NOMO-1 (cell line): ENCODE measurements at regions not wholly inside any gene's neighbourhood (a gene's known extent, or its start where the extent isn't known, plus 50 kb on each side); places are given as distances from the start of the nearest gene placed in this dataset.

Source experiments
- DNase-seq, 2 experiments: peaks; one replicate each; lab custom pipeline; 2025; ENCODE audit not compliant: unreplicated experiment in 2 of 2; lab: John Stamatoyannopoulos, UW

GRCh38 chr2:100736121-100736915, 83.6 kb upstream of the NPAS2 start:
- DNase-seq = no peak

DNA sequence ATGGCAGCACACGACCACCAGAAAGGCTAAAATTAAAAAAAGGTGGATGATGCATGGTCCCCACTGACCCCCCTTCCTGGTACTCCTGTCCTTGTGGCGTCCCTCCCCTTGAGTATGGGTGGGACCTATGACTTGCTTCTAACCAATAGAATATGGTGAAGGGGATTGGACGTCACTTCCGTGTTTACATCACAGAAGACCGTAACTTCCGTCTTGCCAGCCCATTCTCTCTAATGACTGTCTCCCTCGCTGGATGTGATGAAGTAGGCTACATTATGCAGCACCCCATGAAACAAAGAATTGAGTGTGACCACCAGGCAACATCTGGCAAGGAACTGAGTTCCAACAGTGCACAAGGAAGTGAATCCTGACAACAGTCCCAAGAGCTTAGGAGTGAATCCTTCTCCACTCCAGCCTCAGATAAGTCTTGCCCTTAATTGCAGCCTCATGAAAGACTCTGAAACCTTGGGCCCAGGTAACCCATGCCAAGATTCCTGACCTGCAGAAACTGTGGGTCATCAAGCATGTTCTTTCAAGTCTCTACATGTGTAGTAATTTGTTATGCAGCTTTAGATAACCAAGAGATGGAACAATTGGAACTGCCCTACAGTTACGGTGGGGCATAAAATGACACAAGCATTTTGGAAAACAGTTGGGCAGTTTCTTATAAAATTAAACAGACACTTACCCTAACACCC, 80.1 kb upstream of the NPAS2 start:
- DNase-seq = no peak

DNA sequence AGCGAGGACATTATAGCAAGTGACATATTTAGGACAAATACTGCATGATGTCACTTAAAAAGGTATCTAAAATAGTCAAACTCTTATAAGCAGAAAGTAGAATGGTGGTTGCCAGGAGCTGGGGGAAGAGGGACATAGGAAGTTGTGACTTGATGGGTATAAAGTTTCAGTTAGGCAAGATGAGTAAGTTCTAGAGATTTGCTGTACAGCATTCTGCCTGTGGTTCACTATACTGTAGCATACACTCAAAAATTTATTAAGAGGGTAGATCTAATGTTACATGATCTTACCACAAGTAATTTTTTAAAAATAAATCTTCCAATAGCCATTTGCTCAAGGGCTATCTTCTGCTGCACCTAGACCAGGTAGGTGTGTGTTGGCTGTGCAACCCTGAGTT, 78.1 kb upstream of the NPAS2 start:
- no peak for DNase-seq

DNA sequence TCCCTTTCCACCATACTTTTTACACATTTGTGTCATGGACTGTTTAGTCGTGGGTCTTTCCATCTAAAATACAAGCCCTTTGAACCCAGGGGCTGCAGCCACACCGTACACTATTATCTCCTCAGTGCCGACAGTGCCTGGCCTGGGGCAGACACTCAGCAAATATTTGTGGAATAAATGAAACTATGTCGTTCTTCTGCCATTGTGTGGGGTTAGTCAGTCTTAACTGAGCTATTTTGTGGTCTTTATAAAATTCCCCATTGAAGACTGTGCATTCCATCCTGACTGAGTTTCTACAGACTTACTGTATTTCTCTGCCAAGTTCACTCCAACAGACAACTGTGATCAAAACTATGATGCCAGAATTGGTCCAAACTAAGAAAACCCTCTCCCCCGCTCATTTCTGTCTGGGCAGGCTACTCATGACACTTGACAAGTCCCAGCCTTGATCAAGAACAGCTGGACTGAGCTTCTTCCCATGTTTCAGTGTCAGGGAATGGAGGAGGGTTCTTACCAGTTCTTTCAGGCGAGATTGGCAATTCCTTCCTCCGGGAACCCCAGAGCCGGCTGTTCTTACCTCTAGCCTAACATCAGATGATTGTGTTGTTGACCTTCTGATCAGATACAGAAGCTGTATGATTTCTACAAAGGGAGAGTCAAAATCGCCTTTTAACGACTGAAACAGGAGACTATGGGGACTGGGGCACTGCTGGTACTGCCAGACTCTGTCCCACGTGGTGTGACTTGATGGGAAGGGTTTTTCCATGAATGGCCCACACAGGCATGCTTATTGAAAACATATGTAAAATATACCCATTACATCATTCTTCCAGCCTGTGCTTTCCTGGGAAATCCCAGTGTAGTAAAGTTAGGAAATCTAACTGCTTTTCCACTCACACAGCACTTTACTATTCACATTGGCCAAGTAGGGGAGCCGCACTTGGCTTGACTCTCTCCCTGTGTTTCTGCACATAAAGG, 77.4 kb upstream of the NPAS2 start:
- DNase-seq = no peak

DNA sequence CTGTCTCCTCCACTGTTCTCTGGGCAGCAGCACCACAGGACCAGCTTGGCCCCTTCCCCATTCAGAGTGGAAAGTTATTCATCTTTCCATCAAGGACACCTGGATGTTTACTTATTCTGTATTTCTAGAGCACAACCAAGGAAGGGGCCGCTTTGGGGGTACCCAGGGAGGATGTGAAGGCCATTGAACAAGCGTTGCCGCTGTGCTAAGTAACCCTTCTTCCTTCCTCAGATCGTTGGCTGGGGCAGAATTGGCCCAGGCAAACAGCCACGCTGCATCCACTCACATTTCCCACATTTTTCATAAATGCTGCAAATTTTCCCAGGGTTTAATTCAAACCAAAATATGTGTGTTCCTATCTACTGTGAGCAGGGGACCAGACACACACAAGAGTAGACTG, 76.2 kb upstream of the NPAS2 start:
- no peak for DNase-seq

DNA sequence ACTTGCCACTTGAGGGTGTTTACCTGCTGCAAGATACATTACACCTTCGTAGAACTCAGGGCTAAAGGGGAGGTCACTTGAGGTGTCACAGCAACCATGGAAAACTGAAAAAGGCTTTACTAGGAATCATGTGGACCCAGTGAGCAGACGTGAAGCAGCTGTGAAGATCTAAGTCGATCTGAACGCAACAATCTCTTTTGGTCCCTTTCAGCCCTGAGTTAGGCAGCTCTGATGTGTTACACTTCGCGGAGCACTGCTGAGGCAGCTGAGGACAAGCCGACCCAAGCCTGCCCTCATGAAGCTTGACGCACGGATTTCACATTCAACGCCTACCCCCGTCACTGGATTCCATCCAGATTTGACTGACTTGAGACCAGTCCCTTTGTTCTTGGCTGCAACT, 75.8 kb upstream of the NPAS2 start:
- DNase-seq = no peak

- no peak for DNase-seq
These were observed 75.3 kb upstream of the NPAS2 start for GRCh38 chr2:100744589-100744988.

DNA sequence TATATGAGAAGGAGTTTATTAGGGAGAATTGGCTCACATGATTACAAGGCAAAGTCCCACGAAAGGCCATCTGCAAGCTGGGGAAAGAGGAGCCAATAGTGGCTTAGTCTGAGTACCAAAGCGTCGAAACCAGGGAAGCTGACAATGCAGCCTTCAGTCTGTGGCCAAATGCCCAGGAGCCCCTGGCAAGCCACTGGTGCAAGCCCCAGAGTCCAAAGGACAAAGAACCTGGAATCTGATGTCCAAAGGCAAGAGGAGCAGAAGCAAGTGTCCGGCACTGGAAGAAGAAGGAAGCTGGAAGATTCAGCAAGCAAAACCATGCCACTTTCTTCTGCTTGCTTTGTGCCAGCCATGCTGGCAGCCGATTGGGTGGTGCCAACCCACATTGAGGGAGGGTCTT, 74.3 kb upstream of the NPAS2 start:
- DNase-seq = no peak

DNA sequence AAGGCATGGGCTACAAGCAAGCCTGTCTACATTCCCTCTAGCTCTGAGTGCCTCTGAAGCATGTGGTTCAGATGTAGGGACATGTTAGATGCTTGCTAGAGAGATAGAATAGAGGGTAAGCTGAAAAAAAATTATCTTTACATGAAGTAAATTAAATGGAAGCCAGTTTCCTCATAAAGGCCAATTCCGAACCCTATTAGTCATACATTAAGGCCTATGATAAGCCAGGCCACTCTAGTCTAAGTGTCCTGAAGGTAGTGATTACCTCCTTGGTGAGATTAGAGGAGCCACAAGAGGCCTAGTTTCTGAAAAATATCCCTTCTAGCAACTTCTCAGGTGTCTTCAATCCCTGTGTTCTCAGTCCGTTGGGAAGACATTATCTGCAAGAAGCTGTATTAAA, 72.4 kb upstream of the NPAS2 start:
- DNase-seq = no peak

- DNase-seq = no peak
These were observed 71.8 kb upstream of the NPAS2 start for GRCh38 chr2:100747996-100748615.

DNA sequence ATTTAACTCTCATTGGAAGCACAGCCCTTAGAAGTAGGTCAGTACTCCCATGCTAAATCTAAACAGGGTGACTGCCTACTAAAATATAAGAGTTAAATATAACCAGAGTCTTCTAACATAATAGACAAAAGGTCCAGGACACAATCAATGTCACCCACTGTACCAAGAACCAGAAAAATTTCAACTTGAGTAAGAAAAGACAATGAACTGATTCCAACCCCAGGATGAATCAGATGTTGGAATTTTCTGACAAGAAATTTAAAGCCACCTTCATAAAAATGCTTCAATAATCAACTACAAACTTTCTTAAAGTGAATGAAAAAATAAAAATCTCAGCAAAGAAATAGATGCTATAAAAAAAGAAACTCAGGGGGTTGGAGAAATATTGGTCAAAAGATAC, 71.3 kb upstream of the NPAS2 start:
- no peak for DNase-seq

GRCh38 chr2:100749771-100750542, 70.0 kb upstream of the NPAS2 start:
- DNase-seq = no peak

GRCh38 chr2:100751871-100752625, 67.9 kb upstream of the NPAS2 start:
- DNase-seq = peak in 1 of 2 experiments; percentile 38

GRCh38 chr2:100752628-100753333, 67.2 kb upstream of the NPAS2 start:
- DNase-seq = peak in 1 of 2 experiments; percentile 83

DNA sequence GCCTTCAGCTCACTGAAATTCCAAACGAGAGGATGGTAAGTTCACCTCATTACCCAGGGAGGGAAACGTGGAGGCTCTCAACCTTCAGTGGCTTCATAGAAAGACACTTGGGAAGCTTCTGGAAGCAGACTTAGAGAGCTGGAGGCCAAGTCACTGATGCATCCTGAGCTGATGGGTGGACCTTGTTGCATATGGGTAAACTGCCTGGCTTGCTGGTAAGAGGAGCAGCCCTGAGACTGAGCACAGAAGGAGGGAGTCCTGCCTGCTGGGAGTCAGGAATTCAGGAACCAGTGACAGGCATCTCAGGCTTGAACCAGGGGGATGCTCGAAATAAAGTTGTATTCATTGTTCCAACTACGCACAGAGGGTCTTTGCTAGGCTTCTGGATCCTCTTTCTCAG, 66.5 kb upstream of the NPAS2 start:
- DNase-seq = no peak

GRCh38 chr2:100753881-100754280, 66.1 kb upstream of the NPAS2 start:
- no peak for DNase-seq

DNA sequence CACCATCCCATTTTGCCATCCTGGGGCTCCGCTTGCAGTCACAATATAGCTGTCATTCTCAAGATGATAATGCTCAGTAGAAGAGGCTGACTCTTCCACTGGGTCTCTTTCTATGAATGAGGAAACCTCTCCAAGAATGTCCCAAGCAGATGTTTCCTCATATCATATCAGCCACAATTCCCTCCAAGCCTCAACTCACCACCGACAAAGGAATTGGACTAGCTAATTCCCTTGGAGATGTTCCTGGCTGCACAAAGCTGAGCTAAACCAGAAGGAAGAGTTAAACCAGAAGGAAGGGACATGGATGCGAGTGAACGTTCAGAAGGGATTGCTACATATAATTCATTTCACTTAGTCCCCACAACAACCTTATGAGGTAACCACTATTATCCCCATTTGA, 65.0 kb upstream of the NPAS2 start:
- DNase-seq = no peak

DNA sequence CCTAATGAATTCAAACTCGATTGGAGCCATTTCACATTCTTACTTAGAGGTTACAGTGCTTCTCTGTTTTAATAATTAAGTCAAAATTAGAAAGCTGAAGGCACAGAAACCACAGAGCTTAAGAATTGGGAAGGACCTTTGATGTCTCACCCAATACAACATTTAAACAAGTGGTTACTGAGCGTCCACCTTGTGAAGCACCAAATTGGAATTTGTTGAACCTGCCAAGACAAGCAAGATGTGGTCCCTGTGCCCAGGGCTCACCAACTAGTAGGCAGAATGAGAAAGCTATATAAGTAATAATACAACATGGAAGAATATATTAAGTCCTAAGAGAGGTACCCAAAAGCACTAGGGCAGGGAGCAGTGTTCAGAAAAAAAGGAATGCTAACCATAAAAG, 64.5 kb upstream of the NPAS2 start:
- DNase-seq = no peak

GRCh38 chr2:100756704-100757103, 63.2 kb upstream of the NPAS2 start:
- DNase-seq = no peak
